SK-N-SH (cell line): ENCODE measurements at regions not wholly inside any gene's neighbourhood (a gene's known extent, or its start where the extent isn't known, plus 50 kb on each side); places are given as distances from the start of the nearest gene placed in this dataset.

ENCODE experiments used
- EP300 ChIP-seq, 2 experiments: IDR thresholded peaks; 2 replicates each; pipeline versions ENCODE4 v1.4.0 to v1.6.1; 2012; ENCODE audit warnings: borderline replicate concordance in 1 of 2, low read depth in 1 of 2, low read length in 1 of 2
- FOXM1 ChIP-seq: IDR thresholded peaks from 2 replicates; pipeline ENCODE4 v1.4.0; 2012; ENCODE audit warnings: low read depth, mild to moderate bottlenecking
- JUND ChIP-seq: IDR thresholded peaks from 2 replicates; pipeline ENCODE4 v1.4.0; 2012
- MXI1 ChIP-seq: IDR thresholded peaks from 2 replicates; pipeline ENCODE4 v1.6.1; 2012; ENCODE audit warnings: mild to moderate bottlenecking, low read depth, low read length, improper control_type of control experiment
- NRF1 ChIP-seq: IDR thresholded peaks from 2 replicates; pipeline ENCODE4 v1.6.1; 2012; ENCODE audit warnings: low read depth, mild to moderate bottlenecking, low read length
- POLR2AphosphoS5 ChIP-seq: IDR thresholded peaks from 2 replicates; pipeline ENCODE4 v1.6.1; 2012; ENCODE audit warnings: low read depth, low read length
- RAD21 ChIP-seq: IDR thresholded peaks from 2 replicates; pipeline ENCODE4 v1.6.1; 2012; ENCODE audit warnings: mild to moderate bottlenecking, low read length
- RFX5 ChIP-seq: IDR thresholded peaks from 2 replicates; pipeline ENCODE4 v1.6.1; 2012; ENCODE audit warnings: mild to moderate bottlenecking, improper control_type of control experiment, low read length
- SIN3A ChIP-seq: IDR thresholded peaks from 2 replicates; pipeline ENCODE4 v1.6.1; 2012; ENCODE audit warnings: low read depth, mild to moderate bottlenecking, low read length, moderate library complexity, borderline replicate concordance
- TAF1 ChIP-seq: IDR thresholded peaks from 2 replicates; pipeline ENCODE4 v1.6.1; 2012; ENCODE audit warnings: low read depth, mild to moderate bottlenecking, low read length, moderate library complexity, borderline replicate concordance
- TF ChIP-seq, protein P1 (sequence below): fragments of 200-600 bp; sonication (generic); IDR thresholded peaks from 2 replicates; pipeline ENCODE4 v1.6.1; 2017; ENCODE audit warnings: antibody characterized with exemption, mild to moderate bottlenecking, moderate library complexity
- TF ChIP-seq, protein P2 (sequence below): IDR thresholded peaks from 2 replicates; pipeline ENCODE4 v1.4.0; 2012; ENCODE audit warnings: low read depth, borderline replicate concordance
- TF ChIP-seq, protein P3 (sequence below): IDR thresholded peaks from 2 replicates; pipeline ENCODE4 v1.4.0; 2012; ENCODE audit warnings: low read depth
- TF ChIP-seq, protein P4 (sequence below): IDR thresholded peaks from 2 replicates; pipeline ENCODE4 v1.6.1; 2012; ENCODE audit warnings: mild to moderate bottlenecking, low read depth, low read length, moderate library complexity

DNA sequence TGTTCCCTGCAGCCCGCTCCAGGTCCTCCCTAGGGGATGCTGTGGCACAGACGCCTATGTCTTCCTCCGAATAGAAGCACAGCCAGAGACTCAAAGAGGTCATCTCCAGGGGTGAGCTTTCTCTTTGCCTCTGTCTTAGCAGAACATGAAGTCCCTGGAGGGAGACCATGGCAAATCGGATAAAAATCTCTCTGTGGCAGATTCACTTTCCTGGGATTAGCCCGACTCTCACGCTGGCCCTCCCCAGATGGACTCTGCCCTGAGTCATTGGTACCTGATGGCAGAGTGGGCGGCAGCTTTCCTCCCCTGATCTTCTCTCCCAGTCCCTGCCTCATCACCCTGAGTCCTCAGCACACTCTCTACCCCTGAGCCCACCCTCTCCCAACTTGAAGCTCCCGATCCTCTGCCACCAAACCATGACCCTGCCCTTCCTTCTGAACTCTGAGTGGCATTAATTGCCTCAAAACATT, 58.0 kb upstream of the CCDC167 start:
- TF ChIP-seq, protein P1, sequence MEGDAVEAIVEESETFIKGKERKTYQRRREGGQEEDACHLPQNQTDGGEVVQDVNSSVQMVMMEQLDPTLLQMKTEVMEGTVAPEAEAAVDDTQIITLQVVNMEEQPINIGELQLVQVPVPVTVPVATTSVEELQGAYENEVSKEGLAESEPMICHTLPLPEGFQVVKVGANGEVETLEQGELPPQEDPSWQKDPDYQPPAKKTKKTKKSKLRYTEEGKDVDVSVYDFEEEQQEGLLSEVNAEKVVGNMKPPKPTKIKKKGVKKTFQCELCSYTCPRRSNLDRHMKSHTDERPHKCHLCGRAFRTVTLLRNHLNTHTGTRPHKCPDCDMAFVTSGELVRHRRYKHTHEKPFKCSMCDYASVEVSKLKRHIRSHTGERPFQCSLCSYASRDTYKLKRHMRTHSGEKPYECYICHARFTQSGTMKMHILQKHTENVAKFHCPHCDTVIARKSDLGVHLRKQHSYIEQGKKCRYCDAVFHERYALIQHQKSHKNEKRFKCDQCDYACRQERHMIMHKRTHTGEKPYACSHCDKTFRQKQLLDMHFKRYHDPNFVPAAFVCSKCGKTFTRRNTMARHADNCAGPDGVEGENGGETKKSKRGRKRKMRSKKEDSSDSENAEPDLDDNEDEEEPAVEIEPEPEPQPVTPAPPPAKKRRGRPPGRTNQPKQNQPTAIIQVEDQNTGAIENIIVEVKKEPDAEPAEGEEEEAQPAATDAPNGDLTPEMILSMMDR: no peak
- no peak for TF ChIP-seq RFX5
- TF ChIP-seq RAD21: no peak
- TF ChIP-seq NRF1: no peak
- TF ChIP-seq, protein P2, sequence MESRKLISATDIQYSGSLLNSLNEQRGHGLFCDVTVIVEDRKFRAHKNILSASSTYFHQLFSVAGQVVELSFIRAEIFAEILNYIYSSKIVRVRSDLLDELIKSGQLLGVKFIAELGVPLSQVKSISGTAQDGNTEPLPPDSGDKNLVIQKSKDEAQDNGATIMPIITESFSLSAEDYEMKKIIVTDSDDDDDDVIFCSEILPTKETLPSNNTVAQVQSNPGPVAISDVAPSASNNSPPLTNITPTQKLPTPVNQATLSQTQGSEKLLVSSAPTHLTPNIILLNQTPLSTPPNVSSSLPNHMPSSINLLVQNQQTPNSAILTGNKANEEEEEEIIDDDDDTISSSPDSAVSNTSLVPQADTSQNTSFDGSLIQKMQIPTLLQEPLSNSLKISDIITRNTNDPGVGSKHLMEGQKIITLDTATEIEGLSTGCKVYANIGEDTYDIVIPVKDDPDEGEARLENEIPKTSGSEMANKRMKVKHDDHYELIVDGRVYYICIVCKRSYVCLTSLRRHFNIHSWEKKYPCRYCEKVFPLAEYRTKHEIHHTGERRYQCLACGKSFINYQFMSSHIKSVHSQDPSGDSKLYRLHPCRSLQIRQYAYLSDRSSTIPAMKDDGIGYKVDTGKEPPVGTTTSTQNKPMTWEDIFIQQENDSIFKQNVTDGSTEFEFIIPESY: no peak
- TF ChIP-seq, protein P3, sequence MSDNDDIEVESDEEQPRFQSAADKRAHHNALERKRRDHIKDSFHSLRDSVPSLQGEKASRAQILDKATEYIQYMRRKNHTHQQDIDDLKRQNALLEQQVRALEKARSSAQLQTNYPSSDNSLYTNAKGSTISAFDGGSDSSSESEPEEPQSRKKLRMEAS: no peak
- no peak for TF ChIP-seq TAF1
- TF ChIP-seq EP300 (IDR thresholded peaks at IDR 0.05; ENCODE audit: borderline replicate concordance in 1 of 2, low read depth in 1 of 2, low read length in 1 of 2): no peak
- TF ChIP-seq JUND: no peak
- no peak for TF ChIP-seq FOXM1
- no peak for TF ChIP-seq POLR2AphosphoS5
- TF ChIP-seq SIN3A: no peak
- TF ChIP-seq MXI1: no peak
- TF ChIP-seq, protein P4, sequence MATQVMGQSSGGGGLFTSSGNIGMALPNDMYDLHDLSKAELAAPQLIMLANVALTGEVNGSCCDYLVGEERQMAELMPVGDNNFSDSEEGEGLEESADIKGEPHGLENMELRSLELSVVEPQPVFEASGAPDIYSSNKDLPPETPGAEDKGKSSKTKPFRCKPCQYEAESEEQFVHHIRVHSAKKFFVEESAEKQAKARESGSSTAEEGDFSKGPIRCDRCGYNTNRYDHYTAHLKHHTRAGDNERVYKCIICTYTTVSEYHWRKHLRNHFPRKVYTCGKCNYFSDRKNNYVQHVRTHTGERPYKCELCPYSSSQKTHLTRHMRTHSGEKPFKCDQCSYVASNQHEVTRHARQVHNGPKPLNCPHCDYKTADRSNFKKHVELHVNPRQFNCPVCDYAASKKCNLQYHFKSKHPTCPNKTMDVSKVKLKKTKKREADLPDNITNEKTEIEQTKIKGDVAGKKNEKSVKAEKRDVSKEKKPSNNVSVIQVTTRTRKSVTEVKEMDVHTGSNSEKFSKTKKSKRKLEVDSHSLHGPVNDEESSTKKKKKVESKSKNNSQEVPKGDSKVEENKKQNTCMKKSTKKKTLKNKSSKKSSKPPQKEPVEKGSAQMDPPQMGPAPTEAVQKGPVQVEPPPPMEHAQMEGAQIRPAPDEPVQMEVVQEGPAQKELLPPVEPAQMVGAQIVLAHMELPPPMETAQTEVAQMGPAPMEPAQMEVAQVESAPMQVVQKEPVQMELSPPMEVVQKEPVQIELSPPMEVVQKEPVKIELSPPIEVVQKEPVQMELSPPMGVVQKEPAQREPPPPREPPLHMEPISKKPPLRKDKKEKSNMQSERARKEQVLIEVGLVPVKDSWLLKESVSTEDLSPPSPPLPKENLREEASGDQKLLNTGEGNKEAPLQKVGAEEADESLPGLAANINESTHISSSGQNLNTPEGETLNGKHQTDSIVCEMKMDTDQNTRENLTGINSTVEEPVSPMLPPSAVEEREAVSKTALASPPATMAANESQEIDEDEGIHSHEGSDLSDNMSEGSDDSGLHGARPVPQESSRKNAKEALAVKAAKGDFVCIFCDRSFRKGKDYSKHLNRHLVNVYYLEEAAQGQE: no peak
